ENCODE measurements at regions not wholly inside any gene's neighbourhood (a gene's known extent, or its start where the extent isn't known, plus 50 kb on each side); places are given as distances from the start of the nearest gene placed in this dataset.

DNA sequence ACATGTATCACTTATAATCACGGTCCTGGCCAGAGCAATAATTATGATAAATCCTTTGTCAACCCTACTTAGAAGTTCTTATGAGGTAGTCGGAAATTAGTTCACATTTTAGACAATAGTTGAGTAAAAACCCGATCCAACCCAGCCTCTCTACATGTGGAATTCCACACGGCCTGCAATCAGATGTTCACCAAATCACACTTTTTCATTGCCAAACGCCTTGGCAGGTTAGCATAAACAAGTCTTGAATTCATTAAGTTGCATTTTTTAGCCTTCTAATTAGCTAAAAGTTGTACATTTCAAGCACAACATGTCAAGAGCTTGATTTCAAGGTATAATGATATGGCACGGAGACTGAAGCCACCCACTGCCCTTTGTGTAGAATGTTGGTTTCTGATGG lies 65.3 kb downstream of the FOXL1 start:
- Histone ChIP-seq H3K36me3 (peaks cover 8% of the 10 kb centered on the region), H3K4me1 (ENCODE audit: control insufficient read depth in 1 of 2, low read depth in 2 of 2) (no peaks in the 10 kb centered on the region), H3K27me3 (replicated peaks; ENCODE audit: insufficient read depth) (no peaks in the 10 kb centered on the region), H3K27ac (no peak overlapping the region), H3K9me3 (no peaks in the 10 kb centered on the region), H3K4me3 (no peak overlapping the region)
- DNase-seq (ENCODE audit: low spot score) (no peak), ATAC-seq (ENCODE audit: insufficient number of reproducible peaks, low FRiP score, low read depth) (no peak)
- TF ChIP-seq, protein P1, sequence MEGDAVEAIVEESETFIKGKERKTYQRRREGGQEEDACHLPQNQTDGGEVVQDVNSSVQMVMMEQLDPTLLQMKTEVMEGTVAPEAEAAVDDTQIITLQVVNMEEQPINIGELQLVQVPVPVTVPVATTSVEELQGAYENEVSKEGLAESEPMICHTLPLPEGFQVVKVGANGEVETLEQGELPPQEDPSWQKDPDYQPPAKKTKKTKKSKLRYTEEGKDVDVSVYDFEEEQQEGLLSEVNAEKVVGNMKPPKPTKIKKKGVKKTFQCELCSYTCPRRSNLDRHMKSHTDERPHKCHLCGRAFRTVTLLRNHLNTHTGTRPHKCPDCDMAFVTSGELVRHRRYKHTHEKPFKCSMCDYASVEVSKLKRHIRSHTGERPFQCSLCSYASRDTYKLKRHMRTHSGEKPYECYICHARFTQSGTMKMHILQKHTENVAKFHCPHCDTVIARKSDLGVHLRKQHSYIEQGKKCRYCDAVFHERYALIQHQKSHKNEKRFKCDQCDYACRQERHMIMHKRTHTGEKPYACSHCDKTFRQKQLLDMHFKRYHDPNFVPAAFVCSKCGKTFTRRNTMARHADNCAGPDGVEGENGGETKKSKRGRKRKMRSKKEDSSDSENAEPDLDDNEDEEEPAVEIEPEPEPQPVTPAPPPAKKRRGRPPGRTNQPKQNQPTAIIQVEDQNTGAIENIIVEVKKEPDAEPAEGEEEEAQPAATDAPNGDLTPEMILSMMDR (IDR thresholded peaks at IDR 0.05): no peak

DNA sequence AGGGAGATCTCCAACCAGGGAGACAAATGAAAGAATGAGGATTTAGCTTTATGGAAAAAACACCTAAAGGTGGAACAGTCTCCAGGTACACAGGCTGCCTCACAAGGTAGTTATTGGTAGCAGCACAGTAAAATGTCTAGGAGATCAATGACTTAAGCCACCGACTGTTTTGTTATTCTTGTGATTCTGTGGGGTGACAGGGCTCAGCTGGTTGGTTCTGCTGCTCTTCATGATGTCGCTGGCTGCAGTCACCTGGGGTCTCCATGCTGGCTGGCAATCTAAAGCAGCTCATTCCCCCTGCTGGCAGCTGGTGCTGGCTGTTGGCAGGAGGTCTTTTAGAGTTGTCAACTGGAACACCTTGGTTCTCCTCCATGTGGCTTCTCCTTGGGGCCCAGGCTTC lies 69.2 kb downstream of the FOXL1 start:
- TF ChIP-seq, protein P1 (IDR thresholded peaks at IDR 0.05): no peak
- Histone ChIP-seq H3K27me3 (replicated peaks; ENCODE audit: insufficient read depth) (no peaks in the 10 kb centered on the region), H3K27ac (no peak overlapping the region)

DNA sequence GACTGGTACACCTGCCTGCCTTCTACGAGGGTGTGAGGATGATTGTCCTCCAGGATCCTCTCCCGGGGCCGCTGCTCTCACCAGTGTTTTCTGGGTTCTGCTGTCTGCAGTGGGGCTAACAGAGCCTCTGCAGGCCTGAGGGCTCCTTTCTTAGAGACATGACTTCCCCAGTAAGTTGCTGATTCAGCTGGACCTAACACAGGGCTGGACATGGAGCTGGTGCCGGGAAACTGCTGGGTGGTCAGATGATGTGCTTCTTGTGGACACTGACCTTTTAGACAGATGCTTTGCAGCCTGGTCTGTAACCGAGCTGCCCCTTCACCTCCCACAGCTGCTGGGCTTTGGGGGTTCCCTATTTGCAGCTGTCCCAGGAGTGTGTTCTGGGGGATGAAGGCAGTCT lies 71.5 kb downstream of the FOXL1 start:
- TF ChIP-seq, protein P1 (IDR thresholded peaks at IDR 0.05): no peak
- Histone ChIP-seq H3K27ac (no peak overlapping the region), H3K4me3 (no peak overlapping the region), H3K4me1 (ENCODE audit: control insufficient read depth in 1 of 2, low read depth in 2 of 2) (peaks cover 0 to 26% of the 10 kb centered on the region in 2 donors), H3K36me3 (peaks cover 8% of the 10 kb centered on the region), H3K9me3 (no peaks in the 10 kb centered on the region), H3K27me3 (replicated peaks; ENCODE audit: insufficient read depth) (no peaks in the 10 kb centered on the region)
- ATAC-seq (ENCODE audit: insufficient number of reproducible peaks, low FRiP score, low read depth) (no peak), DNase-seq (ENCODE audit: low spot score) (no peak)

More for the DNA sequence above, 69.2 kb downstream of the FOXL1 start:
- peaks cover 8% of the 10 kb centered on the region for H3K36me3 ChIP-seq
- H3K4me1 ChIP-seq (ENCODE audit: control insufficient read depth in 1 of 2, low read depth in 2 of 2): peaks cover 0 to 10% of the 10 kb centered on the region in 2 donors
- no peak overlapping the region for H3K4me3 ChIP-seq
- ATAC-seq (ENCODE audit: insufficient number of reproducible peaks, low FRiP score, low read depth) (no peak), DNase-seq (ENCODE audit: low spot score) (no peak)
- H3K9me3 ChIP-seq: no peaks in the 10 kb centered on the region

DNA sequence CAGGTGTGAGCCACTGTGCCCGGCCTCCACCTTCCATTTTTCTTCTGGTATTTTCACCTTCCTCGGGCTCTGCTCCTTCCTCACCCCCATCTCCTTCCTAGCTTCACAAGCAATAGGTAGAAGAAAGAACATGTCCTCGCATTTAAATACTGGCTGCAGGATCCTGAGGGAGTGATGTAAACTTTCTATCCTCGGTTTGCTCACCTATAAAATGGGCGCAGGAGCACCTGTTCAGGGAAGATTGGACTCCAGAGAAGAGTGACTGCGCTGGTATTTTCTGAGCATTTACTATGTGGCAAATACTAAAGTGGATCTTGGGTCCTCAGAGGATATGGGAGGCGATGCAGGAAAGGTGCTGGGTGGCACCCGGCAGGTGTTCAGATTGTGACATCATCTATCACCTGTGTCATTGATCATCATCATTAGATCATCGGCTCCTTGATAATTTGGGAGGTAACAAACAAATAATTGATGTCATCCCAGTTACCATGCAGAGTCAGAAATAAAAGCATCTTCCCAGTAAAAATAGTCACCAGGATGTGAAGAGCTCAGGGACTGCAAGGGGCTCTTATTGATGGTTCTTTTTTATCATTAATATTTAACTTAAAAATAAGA lies 72.8 kb downstream of the FOXL1 start:
- Histone ChIP-seq H3K4me3 (no peak overlapping the region), H3K4me1 (ENCODE audit: control insufficient read depth in 1 of 2, low read depth in 2 of 2) (peaks cover 0 to 26% of the 10 kb centered on the region in 2 donors), H3K36me3 (peaks cover 8% of the 10 kb centered on the region), H3K9me3 (no peaks in the 10 kb centered on the region), H3K27me3 (replicated peaks; ENCODE audit: insufficient read depth) (no peaks in the 10 kb centered on the region), H3K27ac (no peak overlapping the region)
- ATAC-seq (ENCODE audit: insufficient number of reproducible peaks, low FRiP score, low read depth): no peak
- TF ChIP-seq, protein P1 (IDR thresholded peaks at IDR 0.05): no peak
- DNase-seq (ENCODE audit: low spot score): no peak

DNA sequence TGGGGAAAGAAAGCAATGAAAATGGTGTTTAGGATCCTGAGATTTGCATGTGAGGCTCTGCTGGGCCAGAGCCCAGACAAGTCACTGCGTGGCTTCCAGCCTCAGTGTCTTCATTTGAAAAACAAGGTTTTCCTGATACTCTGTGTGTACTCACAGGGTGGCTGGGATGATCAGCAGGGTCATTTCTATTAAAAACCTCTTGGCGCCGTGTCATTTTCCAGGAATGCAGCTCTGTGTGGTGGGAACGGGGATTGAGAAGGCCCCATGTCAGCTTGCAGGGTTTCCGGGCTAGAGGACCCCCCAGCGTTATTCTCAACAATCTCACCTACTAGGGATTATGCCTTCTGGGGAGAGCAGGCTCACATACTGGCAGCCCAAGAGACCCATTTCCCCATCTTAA lies 73.5 kb downstream of the FOXL1 start:
- Histone ChIP-seq H3K4me1 (ENCODE audit: control insufficient read depth in 1 of 2, low read depth in 2 of 2) (peaks cover 0 to 26% of the 10 kb centered on the region in 2 donors), H3K27ac (peak overlapping the region; percentile 1 to 6), H3K4me3 (no peak overlapping the region), H3K27me3 (replicated peaks; ENCODE audit: insufficient read depth) (no peaks in the 10 kb centered on the region), H3K9me3 (no peaks in the 10 kb centered on the region), H3K36me3 (peaks cover 8% of the 10 kb centered on the region)
- DNase-seq (ENCODE audit: low spot score): no peak
- ATAC-seq (ENCODE audit: insufficient number of reproducible peaks, low FRiP score, low read depth): no peak
- TF ChIP-seq, protein P1 (IDR thresholded peaks at IDR 0.05): no peak

All from thoracic aorta (tissue), 2 donors.